Activated naive CD8-positive, alpha-beta T cell treated with anti-CD3 and anti-CD28 coated beads, Interleukin-2, amount 50 U/mL, for 24 hours (primary cell): ENCODE measurements at regions not wholly inside any gene's neighbourhood (a gene's known extent, or its start where the extent isn't known, plus 50 kb on each side); places are given as distances from the start of the nearest gene placed in this dataset.

Experiments used
- ATAC-seq: fragments of 150-1000 bp; cut with Tn5 transposase; one replicate; pipeline ENCODE4 v1.10.0; 2021
- DNase-seq: peaks from one replicate; pipeline ENCODE4 v3.0.0; 2021
- H3K27ac Mint-ChIP-seq: one replicate; pipeline ENCODE4 v1.8.0; 2021; ENCODE audit warnings: mild to moderate bottlenecking, mixed read lengths
- H3K27me3 Mint-ChIP-seq: one replicate; pipeline ENCODE4 v1.8.0; 2021; ENCODE audit warnings: mixed read lengths
- H3K36me3 Mint-ChIP-seq: one replicate; pipeline ENCODE4 v1.8.0; 2021; ENCODE audit warnings: low read depth, mixed read lengths
- H3K4me1 Mint-ChIP-seq: one replicate; pipeline ENCODE4 v1.8.0; 2021; ENCODE audit warnings: mixed read lengths
- H3K4me3 Mint-ChIP-seq: one replicate; pipeline ENCODE4 v1.8.0; 2021; ENCODE audit warnings: mild to moderate bottlenecking, moderate library complexity, mixed read lengths
- H3K9me3 Mint-ChIP-seq: one replicate; pipeline ENCODE4 v1.8.0; 2021; ENCODE audit warnings: mixed read lengths

DNA sequence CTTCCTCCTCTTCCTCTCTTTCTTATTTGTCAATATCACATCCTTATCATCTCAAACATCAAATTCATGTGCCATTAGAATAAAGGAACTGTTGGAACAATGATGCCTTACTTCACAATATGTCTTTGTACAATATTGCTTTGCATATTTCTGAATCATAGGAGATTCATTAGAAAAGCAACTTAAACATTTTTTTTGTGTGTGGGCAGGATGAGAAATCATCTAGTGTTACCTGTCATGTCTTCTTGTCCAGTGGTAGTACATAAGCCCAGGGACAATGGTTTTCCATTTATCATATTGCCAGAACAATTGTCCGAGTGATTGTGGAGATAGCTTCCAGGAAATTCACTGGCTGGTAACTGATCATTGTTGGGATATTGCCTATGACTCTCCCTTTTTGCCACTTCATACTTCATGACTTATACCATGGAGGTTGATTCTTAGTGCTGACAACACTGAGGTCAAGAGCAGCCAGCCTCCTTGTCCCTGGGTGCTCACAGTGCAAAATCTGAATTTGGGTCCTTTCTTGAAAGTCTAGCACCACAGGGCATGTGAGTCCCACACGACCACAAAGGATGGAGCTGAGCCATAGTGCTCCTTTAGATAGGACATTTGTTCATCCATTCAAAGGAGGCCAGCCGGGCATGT is 215.0 kb downstream of the MDFIC start:
- ATAC-seq (no peak), DNase-seq (no peak)
- H3K4me1 Mint-ChIP-seq: peaks cover 5% of the 10 kb centered on the region
- no peaks in the 10 kb centered on the region for H3K27me3 Mint-ChIP-seq
- H3K27ac Mint-ChIP-seq: no peak overlapping the region
- no peak overlapping the region for H3K4me3 Mint-ChIP-seq
- no peaks in the 10 kb centered on the region for H3K36me3 Mint-ChIP-seq
- peaks cover 5% of the 10 kb centered on the region for H3K9me3 Mint-ChIP-seq

DNA sequence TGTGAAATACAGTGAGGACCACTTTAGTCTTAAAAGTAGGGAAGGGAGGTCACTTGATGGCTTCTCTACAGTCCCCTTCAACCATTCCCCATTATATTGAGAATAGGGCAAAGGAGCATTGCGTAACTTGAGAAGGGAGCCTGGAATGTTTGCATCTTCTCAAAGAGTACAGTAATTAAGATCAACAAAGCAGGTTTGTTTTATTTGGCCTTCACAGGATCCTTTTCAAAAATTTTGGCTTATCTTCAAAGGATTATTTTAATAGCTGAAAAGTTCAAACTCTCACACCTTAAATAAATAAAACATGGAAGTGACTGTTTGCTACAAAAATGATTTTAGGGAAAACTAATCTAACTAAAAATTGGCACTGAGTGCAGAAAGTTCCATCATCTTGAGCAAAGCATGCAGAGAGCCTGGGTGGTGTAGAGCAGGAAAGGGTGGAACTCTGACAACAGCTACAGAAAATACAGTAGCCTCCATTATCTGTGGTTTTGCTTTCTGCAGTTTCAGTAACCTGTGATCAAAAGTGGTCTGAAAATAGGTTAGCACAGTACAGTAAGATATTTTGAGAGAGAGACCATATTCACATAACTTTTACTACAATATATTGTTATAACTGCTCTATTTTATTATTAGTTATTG is 214.0 kb downstream of the MDFIC start:
- H3K27me3 Mint-ChIP-seq: no peaks in the 10 kb centered on the region

DNA sequence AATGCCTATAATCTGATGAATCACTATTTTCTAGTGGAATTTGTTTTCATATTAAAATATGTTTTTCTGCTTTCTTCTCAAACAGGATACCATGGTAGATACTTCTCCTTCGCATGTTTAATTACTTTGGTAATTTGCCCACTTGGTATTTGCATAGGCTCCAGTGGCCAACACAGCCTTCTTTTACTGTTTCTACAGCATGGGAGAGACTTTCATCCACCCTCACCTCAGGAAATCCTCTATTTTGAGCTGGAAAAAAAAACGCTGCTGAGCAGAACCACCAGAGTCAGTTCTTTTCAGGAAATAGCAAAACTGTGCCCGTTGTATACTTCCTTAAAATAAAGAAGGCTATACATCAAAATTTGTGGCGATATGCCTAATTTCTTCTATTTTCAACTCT is 213.3 kb downstream of the MDFIC start:
- Mint-ChIP-seq H3K4me3 (no peak overlapping the region), H3K27ac (no peak overlapping the region), H3K9me3 (peaks cover 5% of the 10 kb centered on the region), H3K27me3 (no peaks in the 10 kb centered on the region), H3K4me1 (peaks cover 5% of the 10 kb centered on the region), H3K36me3 (no peaks in the 10 kb centered on the region)
- DNase-seq (no peak), ATAC-seq (no peak)

More for the DNA sequence above, 214.0 kb downstream of the MDFIC start:
- Mint-ChIP-seq H3K27ac (no peak overlapping the region), H3K36me3 (no peaks in the 10 kb centered on the region), H3K4me3 (no peak overlapping the region), H3K9me3 (peaks cover 5% of the 10 kb centered on the region), H3K4me1 (peaks cover 5% of the 10 kb centered on the region)
- ATAC-seq: no peak
- no peak for DNase-seq

DNA sequence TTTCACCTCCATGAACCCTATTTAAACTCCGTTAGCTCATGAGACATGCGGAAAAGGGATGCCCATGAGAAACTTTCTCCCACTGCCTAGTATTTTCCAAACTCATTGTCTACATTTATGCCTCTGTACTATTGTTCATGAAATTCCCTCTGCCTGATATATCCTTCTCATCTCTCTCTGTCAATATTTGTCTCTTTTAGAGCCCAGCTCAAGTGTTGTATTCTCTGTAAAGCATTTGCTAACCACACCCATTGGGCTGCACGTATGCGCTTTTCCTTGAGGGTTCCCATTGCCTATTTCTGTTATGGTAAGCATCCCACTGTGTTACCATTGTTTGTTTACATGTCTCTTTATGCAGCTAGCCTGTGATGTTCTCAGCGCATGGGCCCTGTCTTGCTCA is 211.4 kb downstream of the MDFIC start:
- Mint-ChIP-seq H3K27me3 (no peaks in the 10 kb centered on the region), H3K36me3 (no peaks in the 10 kb centered on the region), H3K27ac (no peak overlapping the region), H3K4me1 (peaks cover 5% of the 10 kb centered on the region), H3K9me3 (peaks cover 5% of the 10 kb centered on the region), H3K4me3 (no peak overlapping the region)
- no peak for DNase-seq
- no peak for ATAC-seq

DNA sequence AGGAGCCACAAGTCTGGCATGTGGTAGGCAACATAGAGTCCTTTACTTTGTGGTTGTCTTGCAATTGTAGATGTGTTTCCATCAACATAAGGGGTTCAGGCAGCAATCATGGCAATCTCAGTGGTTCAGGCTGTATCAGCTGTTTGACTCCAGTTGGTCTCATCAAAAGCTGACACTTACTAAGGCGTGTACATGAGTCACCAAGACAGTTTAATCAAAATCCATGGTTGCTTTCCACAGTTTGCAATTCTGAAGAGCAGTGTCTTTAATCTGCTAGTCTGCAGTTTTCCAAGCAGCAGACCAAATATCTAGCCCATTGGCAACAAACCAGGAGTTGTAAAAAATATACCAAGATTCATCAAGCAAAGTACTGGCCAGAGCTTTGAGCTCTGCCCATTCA is 210.2 kb downstream of the MDFIC start:
- no peak for DNase-seq
- ATAC-seq: no peak
- Mint-ChIP-seq H3K9me3 (peaks cover 5% of the 10 kb centered on the region), H3K27me3 (no peaks in the 10 kb centered on the region), H3K27ac (no peak overlapping the region), H3K4me3 (no peak overlapping the region), H3K36me3 (no peaks in the 10 kb centered on the region), H3K4me1 (peaks cover 5% of the 10 kb centered on the region)

DNA sequence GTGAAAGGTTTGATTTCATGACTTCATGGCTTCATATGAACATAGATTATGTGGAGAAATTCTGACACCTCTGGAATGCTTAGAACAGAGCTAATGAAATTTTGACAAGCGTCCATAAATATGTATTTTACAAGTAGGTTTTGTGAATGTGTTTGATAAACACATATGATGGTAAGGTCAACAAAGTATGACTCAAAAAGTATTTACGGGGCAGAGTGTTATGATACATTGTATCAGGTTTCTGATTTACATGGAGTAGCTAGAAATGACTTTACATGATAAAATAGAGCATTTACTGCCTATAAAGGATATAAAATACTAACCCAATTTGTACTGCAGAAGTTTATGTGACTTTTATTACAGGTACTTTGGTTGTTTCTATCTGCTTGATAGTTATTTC is 206.3 kb downstream of the MDFIC start:
- ATAC-seq: no peak
- peaks cover 2% of the 10 kb centered on the region for H3K9me3 Mint-ChIP-seq
- DNase-seq: no peak
- H3K4me3 Mint-ChIP-seq: no peak overlapping the region
- H3K4me1 Mint-ChIP-seq: no peaks in the 10 kb centered on the region
- H3K36me3 Mint-ChIP-seq: no peaks in the 10 kb centered on the region
- no peaks in the 10 kb centered on the region for H3K27me3 Mint-ChIP-seq
- no peak overlapping the region for H3K27ac Mint-ChIP-seq

DNA sequence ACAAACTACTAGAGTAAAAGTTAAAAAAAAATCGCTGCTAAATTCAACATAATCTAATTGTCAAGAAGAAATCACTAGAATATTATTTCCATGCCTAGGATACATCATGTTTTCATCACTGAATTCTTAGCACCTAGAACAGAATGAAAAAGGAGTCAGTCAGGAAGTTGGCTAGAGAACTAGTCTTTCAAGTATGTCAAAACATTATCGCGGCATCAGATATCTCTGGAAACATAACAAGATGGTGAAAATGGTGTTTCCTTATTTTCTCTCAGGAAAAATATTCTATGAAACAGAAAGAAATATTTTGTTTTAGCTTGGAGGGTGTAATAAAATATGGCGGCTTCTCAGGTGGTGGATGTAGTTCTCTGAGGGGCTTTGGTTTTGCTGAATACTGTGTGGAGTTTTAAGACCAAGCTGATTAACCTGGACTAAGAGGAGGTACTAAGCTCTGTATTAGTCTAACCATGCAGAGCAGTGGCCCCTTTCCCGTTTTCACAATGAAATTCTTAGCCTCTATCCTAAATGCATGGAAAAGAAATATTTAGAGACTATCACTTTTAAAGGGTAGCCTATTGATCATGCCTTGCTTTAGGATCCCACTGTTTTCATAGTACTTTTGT is 205.6 kb downstream of the MDFIC start:
- H3K4me3 Mint-ChIP-seq: no peak overlapping the region
- H3K36me3 Mint-ChIP-seq: no peaks in the 10 kb centered on the region
- H3K4me1 Mint-ChIP-seq: no peaks in the 10 kb centered on the region
- H3K9me3 Mint-ChIP-seq: no peaks in the 10 kb centered on the region
- DNase-seq: no peak
- H3K27me3 Mint-ChIP-seq: no peaks in the 10 kb centered on the region
- ATAC-seq: no peak
- no peak overlapping the region for H3K27ac Mint-ChIP-seq

DNA sequence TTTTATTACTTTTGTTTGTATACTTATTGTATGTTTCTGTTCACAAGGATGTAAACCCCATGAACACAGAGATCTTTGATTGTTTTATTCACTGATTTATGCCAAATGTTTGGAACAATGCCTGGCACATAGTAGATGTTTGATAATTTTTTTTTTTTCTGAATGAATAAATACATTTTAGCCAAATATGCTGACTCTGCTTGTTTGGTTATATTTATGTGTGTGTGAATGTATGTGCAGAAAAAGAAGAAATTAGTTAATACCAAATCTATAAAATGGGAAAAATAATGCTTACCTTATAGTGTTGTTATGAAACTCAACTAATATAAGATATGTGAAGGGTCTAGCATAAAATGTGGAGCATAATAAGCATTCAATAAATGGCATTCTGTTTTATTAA is 203.9 kb downstream of the MDFIC start:
- no peaks in the 10 kb centered on the region for H3K9me3 Mint-ChIP-seq
- ATAC-seq: no peak
- peaks cover 2% of the 10 kb centered on the region for H3K4me1 Mint-ChIP-seq
- no peaks in the 10 kb centered on the region for H3K36me3 Mint-ChIP-seq
- H3K27ac Mint-ChIP-seq: no peak overlapping the region
- no peak for DNase-seq
- H3K4me3 Mint-ChIP-seq: no peak overlapping the region
- no peaks in the 10 kb centered on the region for H3K27me3 Mint-ChIP-seq

DNA sequence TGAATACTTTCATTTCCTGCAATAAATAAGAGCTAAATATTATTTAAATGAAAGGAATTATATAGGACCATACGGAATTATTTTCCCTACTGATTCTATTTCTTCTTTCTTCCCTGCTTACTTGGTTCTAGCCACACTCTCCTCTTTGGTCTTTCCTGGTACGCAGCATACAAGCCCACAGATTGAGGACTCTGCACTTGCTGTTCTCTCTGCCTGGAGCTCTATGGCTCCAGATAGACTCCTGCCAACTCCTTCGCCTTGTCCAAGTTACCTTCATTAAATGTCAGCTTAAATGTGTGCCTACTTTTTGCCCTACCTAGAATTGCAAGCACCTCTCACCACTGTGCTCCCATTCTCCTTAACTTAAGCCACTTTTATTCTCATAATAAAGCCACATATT is 203.4 kb downstream of the MDFIC start:
- ATAC-seq (no peak), DNase-seq (no peak)
- H3K27ac Mint-ChIP-seq: no peak overlapping the region
- no peaks in the 10 kb centered on the region for H3K36me3 Mint-ChIP-seq
- H3K9me3 Mint-ChIP-seq: no peaks in the 10 kb centered on the region
- H3K27me3 Mint-ChIP-seq: no peaks in the 10 kb centered on the region
- peaks cover 2% of the 10 kb centered on the region for H3K4me1 Mint-ChIP-seq
- H3K4me3 Mint-ChIP-seq: no peak overlapping the region

DNA sequence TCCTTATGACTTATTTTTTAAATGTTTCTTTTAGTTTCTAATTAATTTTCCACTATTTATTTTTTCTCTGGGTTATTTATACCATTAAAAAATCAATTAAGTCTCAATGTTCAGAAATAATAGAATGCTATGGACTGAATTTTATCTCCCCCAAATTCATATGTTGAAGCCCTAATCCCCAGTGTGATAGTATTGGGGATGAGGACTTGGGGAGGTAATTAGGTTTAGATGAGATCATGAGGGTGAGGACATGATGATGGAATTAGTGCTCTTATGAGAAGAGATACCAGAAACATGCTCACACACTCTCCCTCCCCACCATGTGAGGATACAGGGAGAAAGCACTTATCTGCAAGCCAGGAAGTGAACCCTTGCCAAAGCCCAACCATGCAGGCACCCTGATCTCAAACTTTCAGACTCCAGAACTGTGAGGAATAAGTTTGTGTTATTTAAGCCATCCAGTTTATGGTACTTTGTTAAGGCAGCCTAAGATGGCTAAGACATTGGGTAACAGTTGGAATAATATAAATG is 202.6 kb downstream of the MDFIC start:
- H3K27me3 Mint-ChIP-seq: no peaks in the 10 kb centered on the region
- H3K9me3 Mint-ChIP-seq: no peaks in the 10 kb centered on the region
- no peak overlapping the region for H3K27ac Mint-ChIP-seq
- H3K4me3 Mint-ChIP-seq: no peak overlapping the region
- peaks cover 2% of the 10 kb centered on the region for H3K4me1 Mint-ChIP-seq
- H3K36me3 Mint-ChIP-seq: no peaks in the 10 kb centered on the region
- DNase-seq (no peak), ATAC-seq (no peak)

DNA sequence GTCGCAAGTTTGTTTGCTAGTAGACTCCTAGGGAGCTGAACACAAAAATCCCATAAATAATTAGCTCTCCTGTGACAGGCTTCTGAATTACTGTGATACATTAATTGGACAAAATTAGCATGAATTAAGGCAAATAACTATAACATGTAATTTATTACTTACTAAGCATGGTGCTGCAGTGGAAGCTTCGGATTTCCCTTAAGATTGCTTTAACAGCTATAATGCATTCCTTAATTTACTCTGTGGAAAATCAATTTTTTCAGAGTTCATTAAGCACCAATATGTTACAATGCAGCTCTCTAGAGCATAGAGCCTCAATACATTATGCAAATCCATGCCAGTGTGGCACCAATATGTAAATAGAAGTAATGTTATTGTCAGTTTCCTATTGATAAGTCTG is 201.5 kb downstream of the MDFIC start:
- Mint-ChIP-seq H3K4me3 (no peak overlapping the region), H3K4me1 (peaks cover 2% of the 10 kb centered on the region), H3K9me3 (no peaks in the 10 kb centered on the region), H3K36me3 (no peaks in the 10 kb centered on the region), H3K27ac (no peak overlapping the region), H3K27me3 (no peaks in the 10 kb centered on the region)
- DNase-seq (no peak), ATAC-seq (no peak)

DNA sequence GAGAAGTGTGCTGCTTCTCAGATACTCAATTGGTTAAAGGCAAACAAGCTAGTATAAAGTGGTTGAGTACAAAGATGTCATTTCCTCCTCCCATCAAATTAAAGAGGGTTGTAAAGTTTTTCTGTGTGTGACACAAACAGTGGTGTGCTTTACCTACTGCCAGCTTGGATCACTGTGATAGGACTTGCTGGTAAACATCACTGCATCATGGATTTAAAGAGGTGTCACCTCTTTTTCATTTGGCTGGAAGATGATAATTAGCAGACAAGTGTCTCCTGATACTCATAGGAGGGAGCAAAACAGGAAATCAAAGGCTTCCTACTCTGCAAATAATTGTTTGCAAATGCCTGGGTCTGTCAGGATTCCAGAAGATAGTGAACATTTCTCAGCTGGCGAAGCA is 200.5 kb downstream of the MDFIC start:
- H3K27ac Mint-ChIP-seq: no peak overlapping the region
- DNase-seq: no peak
- no peaks in the 10 kb centered on the region for H3K9me3 Mint-ChIP-seq
- H3K36me3 Mint-ChIP-seq: no peaks in the 10 kb centered on the region
- ATAC-seq: no peak
- H3K4me3 Mint-ChIP-seq: no peak overlapping the region
- H3K4me1 Mint-ChIP-seq: peaks cover 2% of the 10 kb centered on the region
- H3K27me3 Mint-ChIP-seq: peaks cover 2% of the 10 kb centered on the region

DNA sequence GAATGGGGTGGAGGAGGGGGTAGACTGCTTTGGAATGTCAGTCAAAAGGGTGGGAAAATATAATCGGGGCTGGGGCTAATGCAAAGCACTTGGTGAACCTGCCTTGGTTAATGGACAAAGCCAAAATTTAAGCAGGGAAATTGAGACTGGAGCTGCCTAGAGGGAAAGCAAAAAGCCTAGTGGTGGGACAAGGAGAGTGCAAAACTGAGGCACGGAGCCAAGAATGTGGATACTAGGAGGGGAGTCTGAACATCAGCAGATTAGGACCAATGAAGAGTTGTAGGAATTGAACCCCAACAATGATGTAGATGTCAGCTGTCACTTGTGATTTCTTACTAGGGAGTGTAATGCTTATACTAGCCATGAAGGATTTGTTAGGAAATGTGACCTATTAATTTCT is 195.9 kb downstream of the MDFIC start:
- Mint-ChIP-seq H3K4me3 (no peak overlapping the region), H3K36me3 (no peaks in the 10 kb centered on the region), H3K27me3 (peaks cover 3% of the 10 kb centered on the region), H3K4me1 (peaks cover 2% of the 10 kb centered on the region), H3K27ac (no peak overlapping the region), H3K9me3 (no peaks in the 10 kb centered on the region)
- ATAC-seq (no peak), DNase-seq (no peak)

DNA sequence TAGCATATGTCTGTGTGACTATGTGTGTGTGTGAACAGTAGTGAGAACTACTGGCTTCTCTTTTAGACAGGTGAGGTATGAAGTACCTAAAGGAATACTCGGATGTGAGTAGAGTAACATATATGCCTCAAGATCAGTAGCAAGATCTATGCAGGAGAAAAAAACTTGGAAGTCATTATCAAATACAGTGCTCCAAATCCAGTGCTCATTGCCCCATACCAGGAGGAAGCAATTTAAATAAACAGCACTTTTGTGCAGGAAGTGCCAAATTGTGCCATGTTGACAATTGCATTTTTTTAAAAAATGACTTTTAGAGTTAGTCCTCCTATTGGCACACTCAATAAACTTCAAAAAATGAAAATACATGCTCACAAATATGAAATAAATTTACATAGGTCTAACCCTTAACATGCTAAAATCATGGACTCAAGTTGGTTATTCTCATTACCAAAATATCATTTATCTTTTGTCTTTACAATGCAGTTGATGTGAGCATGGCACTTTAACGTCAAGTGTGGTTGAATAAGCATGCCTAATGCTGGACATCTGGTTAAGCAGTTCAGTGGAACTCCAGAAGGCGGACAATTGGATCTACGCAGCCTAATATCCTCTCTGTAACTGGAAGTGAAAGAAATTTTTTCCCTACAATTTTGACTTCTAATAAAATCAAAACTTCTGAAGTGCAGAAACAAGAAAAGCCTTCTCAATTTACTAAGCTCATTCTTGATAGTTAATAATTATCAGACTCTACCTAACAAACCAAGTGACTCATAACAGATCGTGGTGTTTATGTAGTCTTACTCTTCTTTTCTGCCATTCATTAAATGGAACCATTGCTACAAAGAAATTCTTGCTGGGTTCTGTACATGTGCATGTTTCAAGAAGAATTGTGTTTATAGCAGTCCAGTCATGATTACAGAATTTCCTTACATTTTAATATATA is 195.2 kb downstream of the MDFIC start:
- Mint-ChIP-seq H3K27ac (no peak overlapping the region), H3K36me3 (no peaks in the 10 kb centered on the region), H3K4me1 (no peaks in the 10 kb centered on the region), H3K4me3 (no peak overlapping the region), H3K27me3 (peaks cover 3% of the 10 kb centered on the region), H3K9me3 (no peaks in the 10 kb centered on the region)
- ATAC-seq (no peak), DNase-seq (no peak)
